Tibial artery (tissue), 4 donors: ENCODE measurements at regions not wholly inside any gene's neighbourhood (a gene's known extent, or its start where the extent isn't known, plus 50 kb on each side); places are given as distances from the start of the nearest gene placed in this dataset.

Experiments
- DNase-seq, 2 donors: peaks; one replicate each; pipeline ENCODE4 v3.0.0-alpha.2; 2019
- H3K27ac ChIP-seq, 2 donors: fragments of 200-600 bp; sonication (generic) in 1 of 2; 1 replicate in 1 of 2; 2 replicates in 1 of 2; pipeline ENCODE4 v1.5.1; 2018 to 2019; ENCODE audit warnings: mild to moderate bottlenecking in 1 of 2
- H3K27me3 ChIP-seq, 2 donors: fragments of 200-600 bp; sonication (generic) in 1 of 2; one replicate each; pipeline versions ENCODE4 v1.5.1 to v1.6.0; 2016 to 2019
- H3K36me3 ChIP-seq, 3 donors: fragments of 200-600 bp; sonication (generic) in 2 of 3; one replicate each; pipeline ENCODE4 v1.5.1; 2016 to 2019; ENCODE audit warnings: mild to moderate bottlenecking in 2 of 3
- H3K4me1 ChIP-seq, 4 donors: fragments of 200-600 bp; sonication (generic) in 2 of 4; 1 replicate in 3 of 4; 2 replicates in 1 of 4; pipeline ENCODE4 v1.5.1; 2016 to 2019
- H3K4me3 ChIP-seq, 2 donors: fragments of 200-600 bp; sonication (generic) in 1 of 2; 1 replicate in 1 of 2; 2 replicates in 1 of 2; pipeline ENCODE4 v1.5.1; 2018 to 2019; ENCODE audit warnings: mild to moderate bottlenecking in 2 of 2
- H3K9me3 ChIP-seq, 3 donors: fragments of 200-600 bp; sonication (generic) in 1 of 3; one replicate each; pipeline ENCODE4 v1.5.1; 2016 to 2019
- CTCF ChIP-seq, 2 experiments: fragments of 200-600 bp in 1 of 2; fragments of 450-650 bp in 1 of 2; IDR thresholded peaks; one replicate each; pipeline ENCODE4 v1.5.1; 2017 to 2019; ENCODE audit warnings: antibody characterized with exemption in 2 of 2, mild to moderate bottlenecking in 1 of 2, moderate library complexity in 1 of 2
- intact Hi-C: fragments of 100-400 bp; cut with DNase I; formaldehyde crosslinking; loops from one replicate; pipeline ENCODE4 v1.15.0; 2023; ENCODE audit warnings: low total_unique reads

DNA sequence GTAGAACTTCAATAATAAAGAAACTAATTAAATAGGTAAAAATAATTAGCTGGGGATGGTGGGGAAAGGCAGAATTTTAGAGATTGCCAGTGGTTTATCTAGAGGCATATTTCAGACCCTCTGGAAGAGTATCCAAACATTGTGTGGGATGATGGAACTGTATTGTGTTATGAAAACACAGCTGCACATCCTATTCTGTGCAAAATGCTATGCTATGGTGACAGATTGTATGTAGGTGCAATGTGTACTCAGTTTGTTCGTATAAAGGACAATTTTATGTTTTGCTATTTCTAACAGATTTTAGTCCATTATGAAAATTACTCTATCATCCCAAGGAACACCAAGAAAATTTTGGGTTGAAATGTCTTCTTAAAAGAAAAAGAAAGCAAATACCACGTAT lies 1054.7 kb downstream of the PDHA2 start:
- no peak for DNase-seq
- H3K4me1 ChIP-seq: no peaks in the 10 kb centered on the region
- no peak overlapping the region for H3K27ac ChIP-seq
- no peak overlapping the region for H3K4me3 ChIP-seq
- TF ChIP-seq CTCF (IDR thresholded peaks at IDR 0.05): no peak
- no peaks in the 10 kb centered on the region for H3K36me3 ChIP-seq
- no peaks in the 10 kb centered on the region for H3K27me3 ChIP-seq
- intact Hi-C loops: no loop called here
- H3K9me3 ChIP-seq: no peaks in the 10 kb centered on the region

GRCh38 chr4:96895826-96896225 lies 1055.9 kb downstream of the PDHA2 start:
- Histone ChIP-seq H3K27ac (no peak overlapping the region), H3K4me1 (no peaks in the 10 kb centered on the region), H3K36me3 (no peaks in the 10 kb centered on the region), H3K4me3 (no peak overlapping the region), H3K9me3 (no peaks in the 10 kb centered on the region), H3K27me3 (no peaks in the 10 kb centered on the region)
- no peak for TF ChIP-seq CTCF (IDR thresholded peaks at IDR 0.05)
- no peak for DNase-seq
- intact Hi-C loops: no loop called here

- no peak for DNase-seq
- Histone ChIP-seq H3K27me3 (no peaks in the 10 kb centered on the region), H3K4me3 (no peak overlapping the region), H3K36me3 (no peaks in the 10 kb centered on the region), H3K9me3 (no peaks in the 10 kb centered on the region), H3K4me1 (no peaks in the 10 kb centered on the region), H3K27ac (no peak overlapping the region)
- TF ChIP-seq CTCF (IDR thresholded peaks at IDR 0.05): no peak
- intact Hi-C loops: no loop called here
Measured at GRCh38 chr4:96912716-96913115, 1072.8 kb downstream of the PDHA2 start.

GRCh38 chr4:96913441-96914080 lies 1073.7 kb downstream of the PDHA2 start:
- intact Hi-C loops: no loop called here
- no peaks in the 10 kb centered on the region for H3K36me3 ChIP-seq
- no peaks in the 10 kb centered on the region for H3K4me1 ChIP-seq
- no peak overlapping the region for H3K27ac ChIP-seq
- no peak overlapping the region for H3K4me3 ChIP-seq
- no peak for DNase-seq
- H3K27me3 ChIP-seq: no peaks in the 10 kb centered on the region
- no peaks in the 10 kb centered on the region for H3K9me3 ChIP-seq
- no peak for TF ChIP-seq CTCF (IDR thresholded peaks at IDR 0.05)

DNA sequence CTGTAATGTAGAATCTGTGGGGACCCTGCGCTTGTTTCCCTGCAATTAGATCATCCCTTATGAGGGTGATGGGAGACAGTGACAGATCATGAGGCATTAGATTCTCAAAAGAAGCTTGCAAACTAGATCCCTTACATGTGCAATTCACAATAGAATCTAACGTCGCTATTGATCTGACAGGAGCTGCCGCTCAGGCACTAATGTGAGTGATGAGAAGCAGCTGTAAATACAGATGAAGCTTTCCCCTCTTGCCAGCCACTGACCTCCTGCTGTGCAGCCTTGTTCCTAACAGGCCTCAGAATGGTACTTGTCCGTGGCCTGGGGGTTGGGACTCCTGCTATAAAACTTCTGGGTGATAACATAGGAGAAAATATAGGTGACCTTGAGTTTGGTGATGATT lies 1076.8 kb downstream of the PDHA2 start:
- intact Hi-C loops: no loop called here
- Histone ChIP-seq H3K27ac (no peak overlapping the region), H3K4me3 (no peak overlapping the region), H3K27me3 (no peaks in the 10 kb centered on the region), H3K4me1 (no peaks in the 10 kb centered on the region), H3K36me3 (no peaks in the 10 kb centered on the region), H3K9me3 (no peaks in the 10 kb centered on the region)
- DNase-seq: no peak
- no peak for TF ChIP-seq CTCF (IDR thresholded peaks at IDR 0.05)

GRCh38 chr4:96936886-96937285 lies 1097.0 kb downstream of the PDHA2 start:
- Histone ChIP-seq H3K36me3 (no peaks in the 10 kb centered on the region), H3K4me3 (no peak overlapping the region), H3K9me3 (no peaks in the 10 kb centered on the region), H3K4me1 (no peaks in the 10 kb centered on the region), H3K27me3 (no peaks in the 10 kb centered on the region), H3K27ac (no peak overlapping the region)
- intact Hi-C loops: no loop called here
- DNase-seq: no peak
- TF ChIP-seq CTCF (IDR thresholded peaks at IDR 0.05): no peak
